ENCODE measurements at regions not wholly inside any gene's neighbourhood (a gene's known extent, or its start where the extent isn't known, plus 50 kb on each side); places are given as distances from the start of the nearest gene placed in this dataset.

DNA sequence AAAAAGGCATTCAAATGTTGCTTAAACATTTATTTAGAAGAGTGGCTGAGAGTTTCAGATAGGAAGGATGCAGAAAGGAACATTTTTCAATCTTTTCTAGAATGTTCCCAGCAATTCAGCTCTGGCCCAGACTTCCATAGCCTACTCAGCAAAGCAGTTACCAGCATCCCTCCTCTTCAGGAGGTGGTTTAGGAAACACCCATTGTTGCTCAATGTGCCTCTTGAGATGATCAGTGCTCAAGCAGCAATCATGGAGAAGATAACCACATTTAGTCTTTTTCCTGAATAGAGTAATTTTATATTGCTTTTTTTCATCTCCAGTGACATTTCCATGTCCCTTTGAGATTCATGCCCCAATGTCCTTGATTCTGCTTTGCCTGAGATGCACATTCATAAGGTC lies 328.7 kb upstream of the PPARGC1A start (continued):
- no peak for TF ChIP-seq GTF2F1 (IDR thresholded peaks at IDR 0.05; ENCODE audit: borderline replicate concordance, low read depth, low read length)
- TF ChIP-seq, protein P1, sequence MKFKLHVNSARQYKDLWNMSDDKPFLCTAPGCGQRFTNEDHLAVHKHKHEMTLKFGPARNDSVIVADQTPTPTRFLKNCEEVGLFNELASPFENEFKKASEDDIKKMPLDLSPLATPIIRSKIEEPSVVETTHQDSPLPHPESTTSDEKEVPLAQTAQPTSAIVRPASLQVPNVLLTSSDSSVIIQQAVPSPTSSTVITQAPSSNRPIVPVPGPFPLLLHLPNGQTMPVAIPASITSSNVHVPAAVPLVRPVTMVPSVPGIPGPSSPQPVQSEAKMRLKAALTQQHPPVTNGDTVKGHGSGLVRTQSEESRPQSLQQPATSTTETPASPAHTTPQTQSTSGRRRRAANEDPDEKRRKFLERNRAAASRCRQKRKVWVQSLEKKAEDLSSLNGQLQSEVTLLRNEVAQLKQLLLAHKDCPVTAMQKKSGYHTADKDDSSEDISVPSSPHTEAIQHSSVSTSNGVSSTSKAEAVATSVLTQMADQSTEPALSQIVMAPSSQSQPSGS (IDR thresholded peaks at IDR 0.05; ENCODE audit: low read length), result no peak
- TF ChIP-seq, protein P2, sequence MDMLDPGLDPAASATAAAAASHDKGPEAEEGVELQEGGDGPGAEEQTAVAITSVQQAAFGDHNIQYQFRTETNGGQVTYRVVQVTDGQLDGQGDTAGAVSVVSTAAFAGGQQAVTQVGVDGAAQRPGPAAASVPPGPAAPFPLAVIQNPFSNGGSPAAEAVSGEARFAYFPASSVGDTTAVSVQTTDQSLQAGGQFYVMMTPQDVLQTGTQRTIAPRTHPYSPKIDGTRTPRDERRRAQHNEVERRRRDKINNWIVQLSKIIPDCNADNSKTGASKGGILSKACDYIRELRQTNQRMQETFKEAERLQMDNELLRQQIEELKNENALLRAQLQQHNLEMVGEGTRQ (IDR thresholded peaks at IDR 0.05; ENCODE audit: low read length), result no peak
- no peak for TF ChIP-seq BCL11A (IDR thresholded peaks at IDR 0.05; ENCODE audit: low read depth in 2 of 2, low read length in 2 of 2)
- TF ChIP-seq TEAD4 (IDR thresholded peaks at IDR 0.05; ENCODE audit: low read depth, low read length), result no peak
- no peak for TF ChIP-seq SAP30 (IDR thresholded peaks at IDR 0.05; ENCODE audit: insufficient read depth, insufficient replicate concordance, low read length)
